ENCODE measurements at regions not wholly inside any gene's neighbourhood (a gene's known extent, or its start where the extent isn't known, plus 50 kb on each side); places are given as distances from the start of the nearest gene placed in this dataset.

DNA sequence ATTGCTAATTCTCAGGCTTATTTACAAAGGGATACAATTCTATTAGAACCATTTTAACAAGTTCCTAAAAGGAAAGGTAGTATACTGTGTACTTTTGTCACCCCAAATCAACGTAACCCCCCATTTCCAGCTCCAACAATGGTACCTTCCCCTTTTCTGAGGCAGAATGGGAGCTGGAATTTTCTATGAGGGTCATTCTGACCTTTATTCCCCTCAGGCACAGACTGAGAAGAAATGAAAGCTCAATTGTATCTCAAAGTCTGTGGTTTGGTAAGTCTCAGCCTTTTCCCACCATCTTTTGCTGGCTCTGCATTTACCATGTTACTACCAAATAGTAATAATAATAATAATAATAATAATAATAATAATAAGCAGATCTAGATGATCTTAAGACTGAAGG, 571.0 kb downstream of the RNF144B start:
- Histone ChIP-seq H3K4me2 (ENCODE audit: insufficient read depth in 1 of 2, low read depth in 2 of 2, low read length in 2 of 2) (no peak overlapping the region), H2AK5ac (ENCODE audit: low read depth, low read length) (no peak overlapping the region), H3K18ac (ENCODE audit: extremely low read depth, low read length) (no peak overlapping the region), H3K4me1 (replicated peaks in 1 of 4; ENCODE audit: control insufficient read depth in 3 of 4, insufficient read depth in 4 of 4, low read length in 3 of 4) (no peaks in the 10 kb centered on the region), H4K5ac (ENCODE audit: insufficient read length, low read depth, low read length) (no peak overlapping the region), H3K79me1 (ENCODE audit: low read depth, low read length) (no peaks in the 10 kb centered on the region), H3K36me3 (ENCODE audit: control insufficient read depth in 2 of 4, insufficient read depth in 4 of 4, low read length in 3 of 4) (no peaks in the 10 kb centered on the region), H2BK120ac (replicated peaks; ENCODE audit: low read depth, low read length) (no peak overlapping the region), H4K91ac (replicated peaks; ENCODE audit: insufficient read length, low read length) (no peak overlapping the region), H3K23me2 (ENCODE audit: low read depth, low read length) (no peaks in the 10 kb centered on the region), H3K27ac (ENCODE audit: low read depth, low read length) (no peak overlapping the region), H3K56ac (replicated peaks; ENCODE audit: insufficient read length, low read depth, low read length) (no peak overlapping the region), H3K27me3 (replicated peaks in 1 of 4; ENCODE audit: control insufficient read depth in 3 of 4, extremely low read depth in 1 of 4, insufficient read depth in 3 of 4, low read length in 3 of 4) (no peaks in the 10 kb centered on the region), H2BK12ac (ENCODE audit: low read depth, low read length) (no peak overlapping the region), H4K8ac (ENCODE audit: extremely low read depth, insufficient read depth, low read length) (no peak overlapping the region), H2BK5ac (ENCODE audit: low read depth, low read length) (no peak overlapping the region), H2BK15ac (ENCODE audit: low read length) (no peak overlapping the region), H3K9ac (replicated peaks in 1 of 4; ENCODE audit: extremely low read depth in 1 of 4, low read depth in 3 of 4, low read length in 3 of 4) (no peak overlapping the region), H2BK20ac (ENCODE audit: low read length) (no peak overlapping the region), H4K20me1 (replicated peaks in 1 of 2; ENCODE audit: control insufficient read depth in 1 of 2, insufficient read depth in 2 of 2, low read length in 2 of 2) (no peaks in the 10 kb centered on the region), H3K9me3 (ENCODE audit: insufficient read depth in 2 of 2, low read depth in 1 of 2, low read length in 1 of 2) (no peaks in the 10 kb centered on the region), H3K14ac (ENCODE audit: insufficient read length) (no peak overlapping the region), H3K79me2 (ENCODE audit: control insufficient read depth in 1 of 2, insufficient read depth in 2 of 2, low read length in 2 of 2) (no peaks in the 10 kb centered on the region), H3K4me3 (ENCODE audit: extremely low read depth in 1 of 4, insufficient read depth in 2 of 4, low read depth in 3 of 4, low read length in 4 of 4) (no peak overlapping the region), H3K23ac (ENCODE audit: insufficient read length) (no peak overlapping the region), H2AFZ (ENCODE audit: low read length) (no peak overlapping the region), H3K4ac (replicated peaks; ENCODE audit: insufficient read length, low read depth, low read length) (no peak overlapping the region)
- FAIRE-seq (no peak), DNase-seq (ENCODE audit: low read depth in 1 of 2, low spot score in 2 of 2) (no peak)
- ChIA-PET CTCF (ENCODE audit: partially characterized antibody) (interaction anchor here (0.9 to 3.0 kb wide), 5 partner anchors 16 to 208 kb away, joined by 3 to 11 read pairs (median 5); no protein-coding TSS in a partner anchor), POLR2A (ENCODE audit: partially characterized antibody) (no interaction called here)
- WGBS, 2 experiments (ENCODE audit: extremely low coverage in 1 of 2, insufficient coverage in 1 of 2, insufficient read length in 1 of 2, insufficient replicate concordance in 2 of 2, low coverage in 1 of 2, low lambda C conversion rate in 2 of 2, missing lambda C conversion rate in 1 of 2) = 93% methylated on average over 1 of the region's 1 CpG; no CpG with 5 or more reads in 1 of the 2 experiments
- TF ChIP-seq NANOG (IDR thresholded peaks at IDR 0.05; ENCODE audit: insufficient read depth, low read depth, low read length, poor library complexity, severe bottlenecking) = no peak

All from H1 (cell line).